AG09309 (cell line): ENCODE measurements at regions not wholly inside any gene's neighbourhood (a gene's known extent, or its start where the extent isn't known, plus 50 kb on each side); places are given as distances from the start of the nearest gene placed in this dataset.

Source experiments
- DNase-seq: peaks from one replicate; pipeline ENCODE4 v3.0.0-alpha.2; 2010; ENCODE audit warnings: low read depth
- H3K4me3 ChIP-seq: 2 replicates; pipeline ENCODE4 v1.5.1; 2011; ENCODE audit warnings: mild to moderate bottlenecking, low read depth, low read length, moderate library complexity; ENCODE audit not compliant: control insufficient read depth
- TF ChIP-seq, protein P1 (sequence below): IDR thresholded peaks from 2 replicates; pipeline ENCODE4 v1.5.1; 2011; ENCODE audit warnings: mild to moderate bottlenecking, low read depth, low read length, inconsistent platforms; ENCODE audit not compliant: insufficient read depth, control insufficient read depth; ENCODE audit errors: missing control alignments

DNA sequence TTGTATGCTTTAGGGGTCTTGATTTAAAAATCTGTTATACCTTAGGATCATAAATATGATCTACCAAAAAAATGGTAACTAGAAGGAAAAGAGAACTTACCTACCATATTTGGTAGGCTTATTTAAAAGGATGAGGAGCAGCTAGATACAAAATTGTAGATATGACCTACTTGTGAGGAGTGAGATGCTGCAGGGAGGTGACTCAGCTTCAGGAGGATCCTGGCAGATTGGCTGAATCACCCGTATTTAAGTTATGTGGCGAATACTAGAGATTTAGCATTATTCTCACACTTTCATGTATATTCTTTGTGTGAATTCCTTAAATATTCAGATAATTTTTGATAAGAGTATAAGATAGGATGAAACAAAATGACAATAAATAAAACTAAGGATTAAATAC, 657.3 kb upstream of the LINC00305 start:
- DNase-seq, result no peak
- TF ChIP-seq, protein P1, sequence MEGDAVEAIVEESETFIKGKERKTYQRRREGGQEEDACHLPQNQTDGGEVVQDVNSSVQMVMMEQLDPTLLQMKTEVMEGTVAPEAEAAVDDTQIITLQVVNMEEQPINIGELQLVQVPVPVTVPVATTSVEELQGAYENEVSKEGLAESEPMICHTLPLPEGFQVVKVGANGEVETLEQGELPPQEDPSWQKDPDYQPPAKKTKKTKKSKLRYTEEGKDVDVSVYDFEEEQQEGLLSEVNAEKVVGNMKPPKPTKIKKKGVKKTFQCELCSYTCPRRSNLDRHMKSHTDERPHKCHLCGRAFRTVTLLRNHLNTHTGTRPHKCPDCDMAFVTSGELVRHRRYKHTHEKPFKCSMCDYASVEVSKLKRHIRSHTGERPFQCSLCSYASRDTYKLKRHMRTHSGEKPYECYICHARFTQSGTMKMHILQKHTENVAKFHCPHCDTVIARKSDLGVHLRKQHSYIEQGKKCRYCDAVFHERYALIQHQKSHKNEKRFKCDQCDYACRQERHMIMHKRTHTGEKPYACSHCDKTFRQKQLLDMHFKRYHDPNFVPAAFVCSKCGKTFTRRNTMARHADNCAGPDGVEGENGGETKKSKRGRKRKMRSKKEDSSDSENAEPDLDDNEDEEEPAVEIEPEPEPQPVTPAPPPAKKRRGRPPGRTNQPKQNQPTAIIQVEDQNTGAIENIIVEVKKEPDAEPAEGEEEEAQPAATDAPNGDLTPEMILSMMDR, result no peak
- no peak overlapping the region for H3K4me3 ChIP-seq

- TF ChIP-seq, protein P1, result no peak
- no peak overlapping the region for H3K4me3 ChIP-seq
- no peak for DNase-seq
Measured at GRCh38 chr18:64803471-64803870, 654.6 kb upstream of the LINC00305 start.

GRCh38 chr18:64800151-64800550, 651.3 kb upstream of the LINC00305 start:
- DNase-seq, result no peak
- TF ChIP-seq, protein P1, result no peak
- H3K4me3 ChIP-seq, result no peak overlapping the region

- no peak overlapping the region for H3K4me3 ChIP-seq
- TF ChIP-seq, protein P1, result no peak
- no peak for DNase-seq
Measured at GRCh38 chr18:64799376-64799775, 650.5 kb upstream of the LINC00305 start.

DNA sequence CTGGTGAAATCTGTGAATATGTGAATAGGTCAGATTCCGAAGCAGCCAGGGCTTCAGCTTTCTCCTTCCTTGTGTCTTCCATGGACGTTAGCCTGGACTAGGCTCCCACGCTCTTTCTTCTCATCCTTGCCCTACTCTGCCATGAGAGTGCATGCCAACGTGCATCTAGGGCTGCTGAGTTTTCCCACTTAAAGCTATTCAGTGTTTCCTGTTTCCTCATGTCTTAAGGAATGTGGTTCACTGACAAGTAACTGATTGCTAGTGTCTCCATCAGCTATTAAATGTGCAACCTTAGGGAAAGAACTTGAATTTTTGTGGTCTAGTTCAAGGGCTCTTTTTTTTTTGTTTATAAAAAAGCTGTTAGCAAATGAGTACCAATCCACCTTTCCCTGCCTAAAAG, 642.3 kb upstream of the LINC00305 start:
- no peak for DNase-seq
- no peak overlapping the region for H3K4me3 ChIP-seq
- TF ChIP-seq, protein P1, result no peak

DNA sequence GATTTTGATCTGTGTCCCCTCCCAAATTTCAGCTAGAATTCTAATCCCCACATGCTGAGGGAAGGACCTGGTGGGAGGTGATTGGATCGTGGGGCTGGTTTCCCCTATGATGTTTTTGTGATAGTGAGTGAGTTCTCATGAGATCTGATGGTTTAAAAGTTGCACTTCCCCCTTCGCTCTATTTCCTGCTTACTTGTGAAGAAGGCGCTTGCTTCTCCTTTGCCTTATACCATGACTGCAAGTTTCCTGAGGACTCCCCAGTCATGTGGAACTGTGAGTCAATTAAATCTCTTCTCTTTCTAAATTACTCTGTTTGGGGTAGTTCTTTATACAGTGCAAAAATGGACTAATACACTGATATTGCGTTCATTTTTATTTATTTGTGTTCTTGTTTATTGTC, 636.8 kb upstream of the LINC00305 start:
- no peak for DNase-seq
- TF ChIP-seq, protein P1, result no peak
- no peak overlapping the region for H3K4me3 ChIP-seq

- no peak overlapping the region for H3K4me3 ChIP-seq
- TF ChIP-seq, protein P1, result no peak
- no peak for DNase-seq
Measured at GRCh38 chr18:64777556-64777955, 628.7 kb upstream of the LINC00305 start.
